ENCODE measurements at regions not wholly inside any gene's neighbourhood (a gene's known extent, or its start where the extent isn't known, plus 50 kb on each side); places are given as distances from the start of the nearest gene placed in this dataset.

DNA sequence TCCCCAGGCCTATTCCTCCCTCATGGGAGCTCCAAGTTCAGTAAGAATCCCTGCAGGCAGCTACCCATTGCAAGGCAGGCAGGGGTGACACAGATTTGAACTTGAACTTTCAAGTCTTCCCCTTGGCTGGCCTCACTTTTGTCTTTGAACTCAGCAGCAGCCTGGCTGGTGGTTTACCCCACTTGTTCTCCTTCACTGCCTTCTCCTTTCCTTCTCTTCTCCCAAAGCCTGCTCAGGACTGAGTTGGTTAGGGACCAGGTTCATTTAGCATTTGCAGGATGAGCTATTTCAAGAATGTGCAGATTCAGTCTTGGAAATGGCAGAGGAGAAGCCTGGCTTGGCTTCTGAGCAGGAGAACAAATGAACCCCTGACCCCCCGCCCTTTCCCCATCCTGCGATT, 67.7 kb upstream of the TBX3 start:
- TF ChIP-seq, protein P1, sequence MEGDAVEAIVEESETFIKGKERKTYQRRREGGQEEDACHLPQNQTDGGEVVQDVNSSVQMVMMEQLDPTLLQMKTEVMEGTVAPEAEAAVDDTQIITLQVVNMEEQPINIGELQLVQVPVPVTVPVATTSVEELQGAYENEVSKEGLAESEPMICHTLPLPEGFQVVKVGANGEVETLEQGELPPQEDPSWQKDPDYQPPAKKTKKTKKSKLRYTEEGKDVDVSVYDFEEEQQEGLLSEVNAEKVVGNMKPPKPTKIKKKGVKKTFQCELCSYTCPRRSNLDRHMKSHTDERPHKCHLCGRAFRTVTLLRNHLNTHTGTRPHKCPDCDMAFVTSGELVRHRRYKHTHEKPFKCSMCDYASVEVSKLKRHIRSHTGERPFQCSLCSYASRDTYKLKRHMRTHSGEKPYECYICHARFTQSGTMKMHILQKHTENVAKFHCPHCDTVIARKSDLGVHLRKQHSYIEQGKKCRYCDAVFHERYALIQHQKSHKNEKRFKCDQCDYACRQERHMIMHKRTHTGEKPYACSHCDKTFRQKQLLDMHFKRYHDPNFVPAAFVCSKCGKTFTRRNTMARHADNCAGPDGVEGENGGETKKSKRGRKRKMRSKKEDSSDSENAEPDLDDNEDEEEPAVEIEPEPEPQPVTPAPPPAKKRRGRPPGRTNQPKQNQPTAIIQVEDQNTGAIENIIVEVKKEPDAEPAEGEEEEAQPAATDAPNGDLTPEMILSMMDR (conservative IDR thresholded peaks at IDR 0.05; ENCODE audit: low read depth, low read length) = no peak
- TF ChIP-seq EZH2phosphoT487 (IDR thresholded peaks at IDR 0.05; ENCODE audit: borderline replicate concordance, low read length) = no peak
- TF ChIP-seq EZH2 (IDR thresholded peaks at IDR 0.05; ENCODE audit: low read length, unreplicated experiment) = no peak
